HEK293 (cell line): ENCODE measurements at regions not wholly inside any gene's neighbourhood (a gene's known extent, or its start where the extent isn't known, plus 50 kb on each side); places are given as distances from the start of the nearest gene placed in this dataset.

Source experiments
- CTCF ChIA-PET: fragments of 350-600 bp; formaldehyde crosslinking; extraction: SDS; loops from one replicate; lab custom pipeline; 2021; ENCODE audit warnings: antibody characterized with exemption; lab: Yijun Ruan, JAX
- POLR2A ChIA-PET: fragments of 300-600 bp; formaldehyde crosslinking; extraction: SDS; loops from one replicate; lab custom pipeline; 2020; ENCODE audit warnings: antibody characterized with exemption, inconsistent platforms; lab: Yijun Ruan, JAX
- H3K27ac ChIP-seq: fragments of 200-500 bp; sonication (Bioruptor generic); 2 replicates; pipeline ENCODE4 v1.5.1; 2014; ENCODE audit warnings: low read depth, low read length, control low read depth, inconsistent platforms; ENCODE audit errors: extremely low read depth
- H3K36me3 ChIP-seq, 2 experiments: fragments of 200-500 bp in 1 of 2; sonication (Bioruptor generic) in 1 of 2; 1 replicate in 1 of 2; 2 replicates in 1 of 2; pipeline ENCODE4 v1.5.1; 2014 to 2017; ENCODE audit warnings: inconsistent platforms in 2 of 2, low read length in 2 of 2; ENCODE audit not compliant: control insufficient read depth in 2 of 2, insufficient read depth in 1 of 2
- H3K4me1 ChIP-seq: fragments of 200-500 bp; sonication (Bioruptor generic); 2 replicates; pipeline ENCODE4 v1.5.1; 2014; ENCODE audit warnings: mild to moderate bottlenecking, low read length, inconsistent platforms; ENCODE audit not compliant: control insufficient read depth, insufficient read depth
- H3K4me3 ChIP-seq: 2 replicates; pipeline ENCODE4 v1.5.1; 2011; ENCODE audit warnings: low read depth, mild to moderate bottlenecking, control low read depth, low read length, moderate library complexity
- H3K9me3 ChIP-seq: fragments of 200-500 bp; sonication (Bioruptor generic); 2 replicates; pipeline ENCODE4 v1.5.1; 2014; ENCODE audit warnings: low read depth, low read length, inconsistent platforms; ENCODE audit not compliant: control insufficient read depth, insufficient read depth
- HOXC10 ChIP-seq: sonication (generic); formaldehyde crosslinking; IDR thresholded peaks from 2 replicates; pipeline ENCODE4 v1.8.1; 2023; ENCODE audit warnings: mild to moderate bottlenecking, missing genetic modification reagents
- INSM2 ChIP-seq: fragments of 450-650 bp; formaldehyde crosslinking; IDR thresholded peaks from 2 replicates; pipeline ENCODE4 v1.5.1; 2016; ENCODE audit warnings: missing biosample characterization, missing genetic modification characterization
- SALL2 ChIP-seq: fragments of 450-650 bp; formaldehyde crosslinking; IDR thresholded peaks from 2 replicates; pipeline ENCODE4 v1.5.0; 2017; ENCODE audit warnings: missing biosample characterization, mild to moderate bottlenecking, missing genetic modification characterization, borderline replicate concordance
- SCRT1 ChIP-seq: fragments of 450-650 bp; formaldehyde crosslinking; IDR thresholded peaks from 2 replicates; pipeline ENCODE4 v1.5.1; 2016; ENCODE audit warnings: missing biosample characterization, missing genetic modification characterization, borderline replicate concordance
- SP7 ChIP-seq: fragments of 450-650 bp; formaldehyde crosslinking; IDR thresholded peaks from 2 replicates; pipeline ENCODE4 v1.5.1; 2016; ENCODE audit warnings: missing biosample characterization, missing genetic modification characterization
- ZBTB11 ChIP-seq: fragments of 450-650 bp; formaldehyde crosslinking; conservative IDR thresholded peaks from 2 replicates; pipeline ENCODE4 v1.5.1; 2016; ENCODE audit warnings: low read depth, missing biosample characterization, missing genetic modification characterization
- ZFP37 ChIP-seq: fragments of 450-650 bp; formaldehyde crosslinking; IDR thresholded peaks from 2 replicates; pipeline ENCODE4 v1.5.1; 2016; ENCODE audit warnings: missing biosample characterization, missing genetic modification characterization
- ZNF138 ChIP-seq: fragments of 450-650 bp; formaldehyde crosslinking; IDR thresholded peaks from 2 replicates; pipeline ENCODE4 v1.5.1; 2016; ENCODE audit warnings: missing biosample characterization, missing genetic modification characterization, borderline replicate concordance
- ZNF155 ChIP-seq: fragments of 450-650 bp; formaldehyde crosslinking; IDR thresholded peaks from 2 replicates; pipeline ENCODE4 v1.5.1; 2016; ENCODE audit warnings: missing biosample characterization, missing genetic modification characterization
- ZNF2 ChIP-seq: fragments of 450-650 bp; formaldehyde crosslinking; IDR thresholded peaks from 2 replicates; pipeline ENCODE4 v1.5.1; 2016; ENCODE audit warnings: missing biosample characterization, missing genetic modification characterization
- ZNF280C ChIP-seq: fragments of 450-650 bp; formaldehyde crosslinking; IDR thresholded peaks from 2 replicates; pipeline ENCODE4 v1.5.1; 2016; ENCODE audit warnings: missing biosample characterization, missing genetic modification characterization
- ZNF426 ChIP-seq: fragments of 450-650 bp; formaldehyde crosslinking; IDR thresholded peaks from 2 replicates; pipeline ENCODE4 v1.5.1; 2017; ENCODE audit warnings: missing biosample characterization, missing genetic modification characterization, mild to moderate bottlenecking, inconsistent platforms, moderate library complexity
- ZNF48 ChIP-seq: fragments of 450-650 bp; formaldehyde crosslinking; IDR thresholded peaks from 2 replicates; pipeline ENCODE4 v1.5.1; 2016; ENCODE audit warnings: missing biosample characterization, missing genetic modification characterization
- ZNF513 ChIP-seq: fragments of 450-650 bp; IDR thresholded peaks from 2 replicates; pipeline ENCODE4 v1.5.1; 2018; ENCODE audit warnings: missing biosample characterization, missing genetic modification characterization
- ZNF514 ChIP-seq: fragments of 450-650 bp; formaldehyde crosslinking; IDR thresholded peaks from 2 replicates; pipeline ENCODE4 v1.5.1; 2016; ENCODE audit warnings: missing biosample characterization, missing genetic modification characterization
- ZNF561 ChIP-seq: fragments of 450-650 bp; IDR thresholded peaks from 2 replicates; pipeline ENCODE4 v1.5.1; 2018; ENCODE audit warnings: missing biosample characterization, missing genetic modification characterization, borderline replicate concordance
- ZNF585B ChIP-seq: fragments of 450-650 bp; formaldehyde crosslinking; IDR thresholded peaks from 2 replicates; pipeline ENCODE4 v1.5.1; 2016; ENCODE audit warnings: missing biosample characterization, missing genetic modification characterization
- ZNF660 ChIP-seq: fragments of 450-650 bp; IDR thresholded peaks from 2 replicates; pipeline ENCODE4 v1.5.1; 2018; ENCODE audit warnings: missing biosample characterization, mild to moderate bottlenecking, missing genetic modification characterization
- ZNF670 ChIP-seq: fragments of 450-650 bp; formaldehyde crosslinking; IDR thresholded peaks from 2 replicates; pipeline ENCODE4 v1.5.1; 2016; ENCODE audit warnings: missing biosample characterization, missing genetic modification characterization, low read depth
- ZNF843 ChIP-seq: fragments of 450-650 bp; formaldehyde crosslinking; IDR thresholded peaks from 2 replicates; pipeline ENCODE4 v1.5.1; 2016; ENCODE audit warnings: missing biosample characterization, missing genetic modification characterization
- ZSCAN16 ChIP-seq: fragments of 450-650 bp; formaldehyde crosslinking; IDR thresholded peaks from 2 replicates; pipeline ENCODE4 v1.5.1; 2016; ENCODE audit warnings: missing biosample characterization, missing genetic modification characterization

DNA sequence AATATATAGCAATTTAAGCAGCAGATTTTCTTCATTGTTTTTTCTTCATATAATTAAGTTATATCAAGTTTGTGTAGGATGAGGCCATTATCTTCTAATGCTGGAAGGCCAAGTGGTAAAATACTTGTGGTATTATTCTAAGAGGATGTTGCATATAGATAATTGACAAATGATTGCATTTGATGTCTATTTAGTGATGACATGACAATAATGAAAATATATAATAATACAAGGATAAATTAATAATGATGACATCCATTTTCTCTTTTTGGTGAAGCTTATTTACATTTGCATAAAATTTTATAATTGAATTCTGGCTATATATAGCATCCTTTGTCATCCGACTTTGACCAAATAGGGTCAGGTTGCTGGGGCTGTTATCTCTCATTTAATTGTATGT is 195.4 kb upstream of the KCNJ16 start:
- Histone ChIP-seq H3K36me3 (no peaks in the 10 kb centered on the region), H3K27ac (no peak overlapping the region)
- CTCF ChIA-PET = no interaction called here
- TF ChIP-seq ZNF514 (tag by site-specific recombination) (no peak), ZNF585B (tag by site-specific recombination) (no peak), SP7 (tag by site-specific recombination) (no peak), HOXC10 (CRISPR knock-in tag) (no peak), ZNF155 (tag by site-specific recombination) (no peak), ZNF48 (tag by site-specific recombination) (no peak), ZNF561 (tag by site-specific recombination) (no peak), ZNF660 (tag by site-specific recombination) (no peak), ZNF513 (tag by site-specific recombination) (no peak)
- TF ChIP-seq, all 188 proteins: peak for 0
- Histone ChIP-seq H3K4me1 (no peaks in the 10 kb centered on the region), H3K9me3 (no peaks in the 10 kb centered on the region), H3K4me3 (no peak overlapping the region)
- POLR2A ChIA-PET = no interaction called here

DNA sequence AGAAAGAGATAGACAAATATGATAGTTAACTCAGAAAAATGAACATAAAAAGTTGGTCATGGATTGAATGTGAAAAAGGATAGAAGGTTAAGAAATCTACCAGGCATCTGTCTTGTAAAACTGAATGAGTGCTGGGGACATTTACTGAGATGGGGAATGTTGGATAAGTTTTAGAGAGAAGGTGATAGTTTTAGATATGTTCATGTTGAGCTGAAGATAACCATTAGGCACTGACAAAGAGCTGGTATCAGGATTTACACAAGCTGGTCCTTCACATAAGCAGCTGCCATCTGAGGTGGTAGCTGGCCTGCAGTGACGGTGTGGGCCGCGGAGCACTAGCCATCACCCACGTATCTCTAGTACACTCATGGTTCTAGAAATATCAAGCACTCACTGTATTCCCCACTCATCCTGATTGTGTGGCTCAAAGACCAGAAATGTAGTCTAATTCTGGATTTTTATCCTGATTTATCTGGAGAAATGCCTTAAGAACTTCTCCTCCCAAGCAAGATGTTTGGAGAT is 194.4 kb upstream of the KCNJ16 start:
- Histone ChIP-seq H3K36me3 (no peaks in the 10 kb centered on the region), H3K9me3 (no peaks in the 10 kb centered on the region), H3K4me3 (no peak overlapping the region), H3K4me1 (no peaks in the 10 kb centered on the region), H3K27ac (no peak overlapping the region)
- ChIA-PET POLR2A (no interaction called here), CTCF (no interaction called here)
- TF ChIP-seq ZNF2 (tag by site-specific recombination) = no peak
- no peak for TF ChIP-seq ZBTB11 (tag by site-specific recombination)
- no peak for TF ChIP-seq ZNF138 (tag by site-specific recombination)
- no peak for TF ChIP-seq ZNF155 (tag by site-specific recombination)
- no peak for TF ChIP-seq ZFP37 (tag by site-specific recombination)
- TF ChIP-seq SALL2 = no peak
- no peak for TF ChIP-seq INSM2 (tag by site-specific recombination)
- TF ChIP-seq ZNF426 (tag by site-specific recombination) = no peak
- TF ChIP-seq ZSCAN16 (tag by site-specific recombination) = no peak
- TF ChIP-seq SCRT1 (tag by site-specific recombination) = no peak
- no peak for TF ChIP-seq ZNF280C (tag by site-specific recombination)
- TF ChIP-seq ZNF843 (tag by site-specific recombination) = no peak
- no peak for TF ChIP-seq ZNF670 (tag by site-specific recombination)
